PC-3 (cell line): ENCODE measurements at regions not wholly inside any gene's neighbourhood (a gene's known extent, or its start where the extent isn't known, plus 50 kb on each side); places are given as distances from the start of the nearest gene placed in this dataset.

Experiments used
- ATAC-seq: fragments of 200-7000 bp; cut with Tn5 transposase; 2 replicates; pipeline ENCODE4 v1.9.1; 2020; ENCODE audit warnings: mild to moderate bottlenecking, moderate library complexity
- BruUV-seq: library from RNA; stranded (reverse); fragments of 400-500 nt; replicated peaks from 2 replicates; lab custom pipeline; 2021; lab: Mats Ljungman, UMichigan
- CTCF ChIA-PET: fragments of 300-600 bp; sonication (Branson Sonifier 250); formaldehyde crosslinking; loops from one replicate; lab custom pipeline; 2022; ENCODE audit warnings: antibody characterized with exemption; lab: Charles Lee
- POLR2A ChIA-PET: fragments of 300-600 bp; sonication (Branson Sonifier 250); formaldehyde crosslinking; loops from one replicate; lab custom pipeline; 2022; ENCODE audit warnings: antibody characterized with exemption; ENCODE audit not compliant: unreplicated experiment; lab: Charles Lee
- DNase-seq: peaks from one replicate; pipeline ENCODE4 v3.0.0-alpha.2; 2015
- H2AFZ ChIP-seq: fragments of 300-600 bp; sonication (generic); 2 replicates; pipeline ENCODE4 v1.6.0; 2016; ENCODE audit warnings: antibody characterized with exemption, low read length
- H3F3A ChIP-seq: fragments of 300-600 bp; sonication (generic); one replicate; pipeline ENCODE4 v1.6.0; 2017; ENCODE audit warnings: antibody characterized with exemption, low read length, control low read depth, mild to moderate bottlenecking; ENCODE audit not compliant: unreplicated experiment
- H3K27ac ChIP-seq: fragments of 300-600 bp; sonication (generic); 2 replicates; pipeline ENCODE4 v1.5.1; 2016; ENCODE audit warnings: mild to moderate bottlenecking, low read length
- H3K27me3 ChIP-seq: fragments of 300-600 bp; sonication (generic); 2 replicates; pipeline ENCODE4 v1.6.1; 2016; ENCODE audit warnings: low read length, mixed read lengths
- H3K36me3 ChIP-seq: fragments of 300-600 bp; sonication (generic); 2 replicates; pipeline ENCODE4 v1.6.1; 2016; ENCODE audit warnings: low read depth, mixed run types, low read length, mixed read lengths
- H3K4me1 ChIP-seq: fragments of 300-600 bp; sonication (generic); 2 replicates; pipeline ENCODE4 v1.5.1; 2016; ENCODE audit warnings: low read length; ENCODE audit not compliant: insufficient read depth
- H3K4me2 ChIP-seq: fragments of 300-600 bp; sonication (generic); 2 replicates; pipeline ENCODE4 v1.6.0; 2016; ENCODE audit warnings: low read length
- H3K4me3 ChIP-seq: fragments of 300-600 bp; sonication (generic); 2 replicates; pipeline ENCODE4 v1.5.1; 2016; ENCODE audit warnings: mild to moderate bottlenecking, low read length, mixed read lengths
- H3K79me2 ChIP-seq: fragments of 300-600 bp; sonication (generic); 2 replicates; pipeline ENCODE4 v1.6.1; 2017; ENCODE audit warnings: low read length, mixed read lengths
- H3K9ac ChIP-seq: fragments of 300-600 bp; sonication (generic); 2 replicates; pipeline ENCODE4 v1.6.0; 2016; ENCODE audit warnings: mild to moderate bottlenecking, low read length
- H3K9me2 ChIP-seq: fragments of 300-600 bp; sonication (generic); replicated peaks from 2 replicates; pipeline ENCODE4 v1.6.1; 2016; ENCODE audit warnings: mixed run types, low read length, mixed read lengths
- H3K9me3 ChIP-seq: fragments of 300-600 bp; sonication (generic); 2 replicates; pipeline ENCODE4 v1.6.1; 2016; ENCODE audit warnings: low read length, mixed read lengths
- H4K20me1 ChIP-seq: fragments of 300-600 bp; sonication (generic); 2 replicates; pipeline ENCODE4 v1.6.1; 2016; ENCODE audit warnings: low read length, mixed read lengths
- EZH2 ChIP-seq: fragments of 300-600 bp; sonication (generic); IDR thresholded peaks from one replicate; pipeline ENCODE4 v1.6.1; 2017; ENCODE audit warnings: antibody characterized with exemption, mild to moderate bottlenecking, low read length; ENCODE audit not compliant: unreplicated experiment
- EZH2phosphoT487 ChIP-seq: fragments of 300-600 bp; sonication (generic); IDR thresholded peaks from 2 replicates; pipeline ENCODE4 v1.6.1; 2018; ENCODE audit warnings: mild to moderate bottlenecking, antibody characterized with exemption, low read length, borderline replicate concordance
- intact Hi-C: fragments of 100-400 bp; cut with micrococcal nuclease; formaldehyde crosslinking; loops from 2 replicates; pipeline ENCODE4 v1.9.0; 2023
- TF ChIP-seq, protein P1 (sequence below): fragments of 300-600 bp; sonication (generic); conservative IDR thresholded peaks from 2 replicates; pipeline ENCODE4 v1.5.1; 2017; ENCODE audit warnings: antibody characterized with exemption, low read depth, mild to moderate bottlenecking, low read length

DNA sequence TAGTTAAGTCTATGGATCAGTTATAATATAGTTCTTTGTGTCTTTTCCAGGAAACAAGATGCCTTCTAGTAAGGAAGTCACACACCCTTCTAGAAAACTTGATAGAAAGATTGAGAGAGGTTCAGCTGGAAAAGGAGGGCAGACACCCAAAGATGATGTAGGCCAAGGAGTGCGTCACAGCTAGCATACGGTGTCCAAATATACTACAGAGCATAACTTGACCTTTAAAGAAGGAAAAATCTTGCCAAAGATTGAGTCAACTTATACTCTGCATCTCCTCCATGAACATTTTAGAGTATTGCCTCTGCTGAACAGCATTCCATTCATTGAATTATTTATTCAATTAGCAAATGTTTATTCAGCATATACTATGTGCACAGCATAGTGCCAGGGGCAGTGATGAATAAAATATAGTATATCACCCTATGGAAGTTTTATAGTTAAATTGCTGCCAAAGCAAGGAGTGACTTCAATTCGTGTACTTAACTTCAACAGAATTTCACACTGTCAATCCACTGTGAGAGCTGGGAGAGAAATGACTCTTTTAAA, 51.9 kb upstream of the SLC6A14 start:
- Histone ChIP-seq H3K79me2 (no peaks in the 10 kb centered on the region), H3K36me3 (no peaks in the 10 kb centered on the region), H3K27ac (peak overlapping the region; percentile 79), H3K4me2 (no peak overlapping the region), H2AFZ (no peak overlapping the region), H3K9ac (peak overlapping the region; percentile 48; the same call in 1 of the 2 replicates), H3K4me1 (peaks cover 17% of the 10 kb centered on the region), H3K9me2 (no peaks in the 10 kb centered on the region), H3K4me3 (no peak overlapping the region), H3K27me3 (no peaks in the 10 kb centered on the region), H3K9me3 (no peaks in the 10 kb centered on the region), H4K20me1 (no peaks in the 10 kb centered on the region), H3F3A (no peaks in the 10 kb centered on the region)
- BruUV-seq, result no TSS peak
- intact Hi-C loops, result no loop called here
- POLR2A ChIA-PET, result no interaction called here
- peak; percentile 74 for ATAC-seq
- CTCF ChIA-PET, result no interaction called here
- TF ChIP-seq EZH2, result no peak
- no peak for TF ChIP-seq EZH2phosphoT487
- TF ChIP-seq, protein P1, sequence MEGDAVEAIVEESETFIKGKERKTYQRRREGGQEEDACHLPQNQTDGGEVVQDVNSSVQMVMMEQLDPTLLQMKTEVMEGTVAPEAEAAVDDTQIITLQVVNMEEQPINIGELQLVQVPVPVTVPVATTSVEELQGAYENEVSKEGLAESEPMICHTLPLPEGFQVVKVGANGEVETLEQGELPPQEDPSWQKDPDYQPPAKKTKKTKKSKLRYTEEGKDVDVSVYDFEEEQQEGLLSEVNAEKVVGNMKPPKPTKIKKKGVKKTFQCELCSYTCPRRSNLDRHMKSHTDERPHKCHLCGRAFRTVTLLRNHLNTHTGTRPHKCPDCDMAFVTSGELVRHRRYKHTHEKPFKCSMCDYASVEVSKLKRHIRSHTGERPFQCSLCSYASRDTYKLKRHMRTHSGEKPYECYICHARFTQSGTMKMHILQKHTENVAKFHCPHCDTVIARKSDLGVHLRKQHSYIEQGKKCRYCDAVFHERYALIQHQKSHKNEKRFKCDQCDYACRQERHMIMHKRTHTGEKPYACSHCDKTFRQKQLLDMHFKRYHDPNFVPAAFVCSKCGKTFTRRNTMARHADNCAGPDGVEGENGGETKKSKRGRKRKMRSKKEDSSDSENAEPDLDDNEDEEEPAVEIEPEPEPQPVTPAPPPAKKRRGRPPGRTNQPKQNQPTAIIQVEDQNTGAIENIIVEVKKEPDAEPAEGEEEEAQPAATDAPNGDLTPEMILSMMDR, result no peak
- DNase-seq, result peak; percentile 63
